ENCODE measurements at regions not wholly inside any gene's neighbourhood (a gene's known extent, or its start where the extent isn't known, plus 50 kb on each side); places are given as distances from the start of the nearest gene placed in this dataset.

GRCh38 chr18:67608615-67609273 lies 92.2 kb upstream of the DSEL start:
- H3K4me3 ChIP-seq, result no peak overlapping the region
- TF ChIP-seq POLR2A (IDR thresholded peaks at IDR 0.05), result no peak
- TF ChIP-seq CTCF (IDR thresholded peaks at IDR 0.05), result no peak
- DNase-seq, result no peak

GRCh38 chr18:67608191-67608590 lies 91.7 kb upstream of the DSEL start:
- no peaks in the 10 kb centered on the region for H3K27me3 ChIP-seq
- H3K9me3 ChIP-seq, result no peaks in the 10 kb centered on the region
- H3K36me3 ChIP-seq, result no peaks in the 10 kb centered on the region
- TF ChIP-seq CTCF (IDR thresholded peaks at IDR 0.05) (no peak), POLR2A (IDR thresholded peaks at IDR 0.05) (no peak)
- no peak for DNase-seq
- no peaks in the 10 kb centered on the region for H3K4me1 ChIP-seq
- no peak overlapping the region for H3K4me3 ChIP-seq
- no peak overlapping the region for H3K27ac ChIP-seq

More at GRCh38 chr18:67608615-67609273, 92.2 kb upstream of the DSEL start:
- Histone ChIP-seq H3K4me1 (no peaks in the 10 kb centered on the region), H3K36me3 (no peaks in the 10 kb centered on the region), H3K27me3 (no peaks in the 10 kb centered on the region), H3K27ac (no peak overlapping the region), H3K9me3 (no peaks in the 10 kb centered on the region)

- no peak for DNase-seq
- no peaks in the 10 kb centered on the region for H3K4me1 ChIP-seq
- no peak overlapping the region for H3K4me3 ChIP-seq
- no peaks in the 10 kb centered on the region for H3K27me3 ChIP-seq
- H3K36me3 ChIP-seq, result no peaks in the 10 kb centered on the region
- H3K27ac ChIP-seq, result no peak overlapping the region
- no peak for TF ChIP-seq POLR2A (IDR thresholded peaks at IDR 0.05)
- TF ChIP-seq CTCF (IDR thresholded peaks at IDR 0.05), result no peak
- H3K9me3 ChIP-seq, result no peaks in the 10 kb centered on the region
Observed at GRCh38 chr18:67600181-67601180, 84.0 kb upstream of the DSEL start.

- Histone ChIP-seq H3K9me3 (no peaks in the 10 kb centered on the region), H3K4me3 (no peak overlapping the region), H3K27ac (no peak overlapping the region), H3K27me3 (no peaks in the 10 kb centered on the region), H3K4me1 (no peaks in the 10 kb centered on the region), H3K36me3 (no peaks in the 10 kb centered on the region)
- TF ChIP-seq POLR2A (IDR thresholded peaks at IDR 0.05), result no peak
- no peak for TF ChIP-seq CTCF (IDR thresholded peaks at IDR 0.05)
- no peak for DNase-seq
Observed at GRCh38 chr18:67599277-67599676, 82.8 kb upstream of the DSEL start.

GRCh38 chr18:67597759-67598158 lies 81.2 kb upstream of the DSEL start:
- TF ChIP-seq CTCF (IDR thresholded peaks at IDR 0.05) (no peak), POLR2A (IDR thresholded peaks at IDR 0.05) (no peak)
- no peaks in the 10 kb centered on the region for H3K27me3 ChIP-seq

More at GRCh38 chr18:67597759-67598158, 81.2 kb upstream of the DSEL start:
- DNase-seq, result no peak
- Histone ChIP-seq H3K4me1 (no peaks in the 10 kb centered on the region), H3K27ac (no peak overlapping the region), H3K9me3 (no peaks in the 10 kb centered on the region), H3K36me3 (no peaks in the 10 kb centered on the region), H3K4me3 (no peak overlapping the region)

All from Peyer's patch (tissue), 4 donors.